ENCODE measurements at regions not wholly inside any gene's neighbourhood (a gene's known extent, or its start where the extent isn't known, plus 50 kb on each side); places are given as distances from the start of the nearest gene placed in this dataset.

GRCh38 chr4:170716868-170717267 lies 627.1 kb upstream of the AADAT start:
- TF ChIP-seq, protein P1, sequence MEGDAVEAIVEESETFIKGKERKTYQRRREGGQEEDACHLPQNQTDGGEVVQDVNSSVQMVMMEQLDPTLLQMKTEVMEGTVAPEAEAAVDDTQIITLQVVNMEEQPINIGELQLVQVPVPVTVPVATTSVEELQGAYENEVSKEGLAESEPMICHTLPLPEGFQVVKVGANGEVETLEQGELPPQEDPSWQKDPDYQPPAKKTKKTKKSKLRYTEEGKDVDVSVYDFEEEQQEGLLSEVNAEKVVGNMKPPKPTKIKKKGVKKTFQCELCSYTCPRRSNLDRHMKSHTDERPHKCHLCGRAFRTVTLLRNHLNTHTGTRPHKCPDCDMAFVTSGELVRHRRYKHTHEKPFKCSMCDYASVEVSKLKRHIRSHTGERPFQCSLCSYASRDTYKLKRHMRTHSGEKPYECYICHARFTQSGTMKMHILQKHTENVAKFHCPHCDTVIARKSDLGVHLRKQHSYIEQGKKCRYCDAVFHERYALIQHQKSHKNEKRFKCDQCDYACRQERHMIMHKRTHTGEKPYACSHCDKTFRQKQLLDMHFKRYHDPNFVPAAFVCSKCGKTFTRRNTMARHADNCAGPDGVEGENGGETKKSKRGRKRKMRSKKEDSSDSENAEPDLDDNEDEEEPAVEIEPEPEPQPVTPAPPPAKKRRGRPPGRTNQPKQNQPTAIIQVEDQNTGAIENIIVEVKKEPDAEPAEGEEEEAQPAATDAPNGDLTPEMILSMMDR (optimal IDR thresholded peaks at IDR 0.05 in 1 of 3, IDR thresholded peaks at IDR 0.05 in 1 of 3, conservative IDR thresholded peaks at IDR 0.05 in 1 of 3; ENCODE audit: extremely low read depth in 1 of 3, insufficient read depth in 2 of 3, low read length in 3 of 3), result no peak
- no peak for TF ChIP-seq EZH2 (IDR thresholded peaks at IDR 0.05; ENCODE audit: low read length)
